ENCODE measurements at regions not wholly inside any gene's neighbourhood (a gene's known extent, or its start where the extent isn't known, plus 50 kb on each side); places are given as distances from the start of the nearest gene placed in this dataset.
"Not testable (repeated sequence)": the region's sequence is repeated elsewhere in the genome, so short reads cannot be mapped to it uniquely, and the experiment has no call there.

GRCh38 chr11:41519696-41520095 is 60.2 kb upstream of the LRRC4C start:
- DNase-seq (ENCODE audit: low spot score in 2 of 2) (no peak), FAIRE-seq (no peak)

- DNase-seq (ENCODE audit: low spot score in 2 of 2) (no peak), FAIRE-seq (no peak)
These were observed 62.9 kb upstream of the LRRC4C start for GRCh38 chr11:41522391-41522790.

- FAIRE-seq (no peak), DNase-seq (ENCODE audit: low spot score in 2 of 2) (no peak)
These were observed 63.6 kb upstream of the LRRC4C start for GRCh38 chr11:41522899-41523672.

- FAIRE-seq = no peak
These were observed 68.1 kb upstream of the LRRC4C start for GRCh38 chr11:41527530-41527929.

GRCh38 chr11:41532413-41532812 is 73.0 kb upstream of the LRRC4C start:
- no peak for FAIRE-seq
- no peak for DNase-seq (ENCODE audit: low spot score in 2 of 2)

More at GRCh38 chr11:41527530-41527929, 68.1 kb upstream of the LRRC4C start:
- DNase-seq (ENCODE audit: low spot score in 2 of 2) = no peak

GRCh38 chr11:41533761-41534160 is 74.3 kb upstream of the LRRC4C start:
- FAIRE-seq (no peak), DNase-seq (ENCODE audit: low spot score in 2 of 2) (no peak)

- FAIRE-seq (no peak), DNase-seq (ENCODE audit: low spot score in 2 of 2) (no peak)
These were observed 74.9 kb upstream of the LRRC4C start for GRCh38 chr11:41534391-41534790.

- DNase-seq (ENCODE audit: low spot score in 2 of 2) (no peak), FAIRE-seq (no peak)
These were observed 75.4 kb upstream of the LRRC4C start for GRCh38 chr11:41534861-41535260.

GRCh38 chr11:41536021-41536568 is 76.6 kb upstream of the LRRC4C start:
- no peak for FAIRE-seq
- DNase-seq (ENCODE audit: low spot score in 2 of 2) = no peak

GRCh38 chr11:41544902-41545301 is 85.5 kb upstream of the LRRC4C start:
- not testable (repeated sequence) for FAIRE-seq

GRCh38 chr11:41578421-41579051 is 119.1 kb upstream of the LRRC4C start:
- no peak for FAIRE-seq

More at GRCh38 chr11:41544902-41545301, 85.5 kb upstream of the LRRC4C start:
- not testable (repeated sequence) for DNase-seq (ENCODE audit: low spot score in 2 of 2)

GRCh38 chr11:41579546-41579945 is 120.1 kb upstream of the LRRC4C start:
- no peak for FAIRE-seq

More at GRCh38 chr11:41578421-41579051, 119.1 kb upstream of the LRRC4C start:
- no peak for DNase-seq (ENCODE audit: low spot score in 2 of 2)

GRCh38 chr11:41609511-41609910 is 150.1 kb upstream of the LRRC4C start:
- FAIRE-seq (no peak), DNase-seq (ENCODE audit: low spot score in 2 of 2) (no peak)

More at GRCh38 chr11:41579546-41579945, 120.1 kb upstream of the LRRC4C start:
- no peak for DNase-seq (ENCODE audit: low spot score in 2 of 2)

- DNase-seq (ENCODE audit: low spot score in 2 of 2) = no peak
- FAIRE-seq = no peak
These were observed 153.0 kb upstream of the LRRC4C start for GRCh38 chr11:41612415-41612814.

GRCh38 chr11:41613326-41613725 is 153.9 kb upstream of the LRRC4C start:
- no peak for DNase-seq (ENCODE audit: low spot score in 2 of 2)
- FAIRE-seq = no peak

- no peak for DNase-seq (ENCODE audit: low spot score in 2 of 2)
- FAIRE-seq = no peak
These were observed 163.4 kb upstream of the LRRC4C start for GRCh38 chr11:41622707-41623359.

GRCh38 chr11:41659985-41660384 is 200.5 kb upstream of the LRRC4C start:
- FAIRE-seq (no peak), DNase-seq (ENCODE audit: low spot score in 2 of 2) (no peak)

- no peak for FAIRE-seq
These were observed 201.1 kb upstream of the LRRC4C start for GRCh38 chr11:41660585-41660984.

GRCh38 chr11:41665441-41666360 is 206.2 kb upstream of the LRRC4C start:
- DNase-seq (ENCODE audit: low spot score in 2 of 2) (no peak), FAIRE-seq (no peak)

More at GRCh38 chr11:41660585-41660984, 201.1 kb upstream of the LRRC4C start:
- DNase-seq (ENCODE audit: low spot score in 2 of 2) = no peak

Measured in frontal cortex (tissue), 3 donors.